ENCODE measurements at regions not wholly inside any gene's neighbourhood (a gene's known extent, or its start where the extent isn't known, plus 50 kb on each side); places are given as distances from the start of the nearest gene placed in this dataset.

DNA sequence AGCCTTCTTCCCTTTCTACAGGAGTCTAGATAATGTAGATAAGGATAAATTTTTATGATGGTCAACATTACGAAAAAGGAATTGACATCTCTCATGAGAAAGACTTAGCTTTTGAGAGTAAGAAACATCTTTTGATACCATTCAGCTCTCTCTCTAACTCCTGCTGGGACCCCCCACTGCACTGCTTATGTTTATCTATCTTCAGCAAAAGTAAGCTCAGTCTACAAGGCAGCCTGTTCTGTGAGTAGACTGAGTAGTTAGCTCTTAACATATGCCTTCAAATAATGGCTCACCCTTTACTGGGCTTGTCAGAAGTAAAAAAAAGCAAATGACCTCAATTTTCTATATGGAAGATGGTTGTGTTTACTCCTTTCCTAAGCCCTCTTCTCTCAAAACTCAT, 372.2 kb upstream of the CDH11 start:
- no peak for TF ChIP-seq KDM5B (CRISPR knock-in tag; IDR thresholded peaks at IDR 0.05; ENCODE audit: borderline replicate concordance)
- no peak for TF ChIP-seq RXRA (CRISPR knock-in tag; IDR thresholded peaks at IDR 0.05)
- no peak for TF ChIP-seq CC2D1A (CRISPR knock-in tag; IDR thresholded peaks at IDR 0.05)
- TF ChIP-seq, protein P1, sequence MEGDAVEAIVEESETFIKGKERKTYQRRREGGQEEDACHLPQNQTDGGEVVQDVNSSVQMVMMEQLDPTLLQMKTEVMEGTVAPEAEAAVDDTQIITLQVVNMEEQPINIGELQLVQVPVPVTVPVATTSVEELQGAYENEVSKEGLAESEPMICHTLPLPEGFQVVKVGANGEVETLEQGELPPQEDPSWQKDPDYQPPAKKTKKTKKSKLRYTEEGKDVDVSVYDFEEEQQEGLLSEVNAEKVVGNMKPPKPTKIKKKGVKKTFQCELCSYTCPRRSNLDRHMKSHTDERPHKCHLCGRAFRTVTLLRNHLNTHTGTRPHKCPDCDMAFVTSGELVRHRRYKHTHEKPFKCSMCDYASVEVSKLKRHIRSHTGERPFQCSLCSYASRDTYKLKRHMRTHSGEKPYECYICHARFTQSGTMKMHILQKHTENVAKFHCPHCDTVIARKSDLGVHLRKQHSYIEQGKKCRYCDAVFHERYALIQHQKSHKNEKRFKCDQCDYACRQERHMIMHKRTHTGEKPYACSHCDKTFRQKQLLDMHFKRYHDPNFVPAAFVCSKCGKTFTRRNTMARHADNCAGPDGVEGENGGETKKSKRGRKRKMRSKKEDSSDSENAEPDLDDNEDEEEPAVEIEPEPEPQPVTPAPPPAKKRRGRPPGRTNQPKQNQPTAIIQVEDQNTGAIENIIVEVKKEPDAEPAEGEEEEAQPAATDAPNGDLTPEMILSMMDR (CRISPR knock-in tag; IDR thresholded peaks at IDR 0.05) = no peak
- no peak for TF ChIP-seq NR2F6 (IDR thresholded peaks at IDR 0.05)
- no peak for TF ChIP-seq NR2F6 (CRISPR knock-in tag; IDR thresholded peaks at IDR 0.05)
- TF ChIP-seq, protein P2, sequence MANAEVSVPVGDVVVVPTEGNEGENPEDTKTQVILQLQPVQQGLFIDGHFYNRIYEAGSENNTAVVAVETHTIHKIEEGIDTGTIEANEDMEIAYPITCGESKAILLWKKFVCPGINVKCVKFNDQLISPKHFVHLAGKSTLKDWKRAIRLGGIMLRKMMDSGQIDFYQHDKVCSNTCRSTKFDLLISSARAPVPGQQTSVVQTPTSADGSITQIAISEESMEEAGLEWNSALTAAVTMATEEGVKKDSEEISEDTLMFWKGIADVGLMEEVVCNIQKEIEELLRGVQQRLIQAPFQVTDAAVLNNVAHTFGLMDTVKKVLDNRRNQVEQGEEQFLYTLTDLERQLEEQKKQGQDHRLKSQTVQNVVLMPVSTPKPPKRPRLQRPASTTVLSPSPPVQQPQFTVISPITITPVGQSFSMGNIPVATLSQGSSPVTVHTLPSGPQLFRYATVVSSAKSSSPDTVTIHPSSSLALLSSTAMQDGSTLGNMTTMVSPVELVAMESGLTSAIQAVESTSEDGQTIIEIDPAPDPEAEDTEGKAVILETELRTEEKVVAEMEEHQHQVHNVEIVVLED (CRISPR knock-in tag; IDR thresholded peaks at IDR 0.05; ENCODE audit: borderline replicate concordance) = no peak
- TF ChIP-seq CERS6 (CRISPR knock-in tag; IDR thresholded peaks at IDR 0.05) = no peak
- TF ChIP-seq RFX1 (IDR thresholded peaks at IDR 0.05) = no peak
- no peak for TF ChIP-seq ZSCAN12 (CRISPR knock-in tag; IDR thresholded peaks at IDR 0.05)
- no peak for TF ChIP-seq HMGXB4 (CRISPR knock-in tag; IDR thresholded peaks at IDR 0.05; ENCODE audit: borderline replicate concordance in 1 of 2, low read depth in 1 of 2)
- TF ChIP-seq RFX5 (IDR thresholded peaks at IDR 0.05; ENCODE audit: low read depth, low read length) = no peak
- TF ChIP-seq TARDBP (CRISPR knock-in tag; IDR thresholded peaks at IDR 0.05) = no peak
